Neural cell (in vitro differentiated cells): ENCODE measurements at regions not wholly inside any gene's neighbourhood (a gene's known extent, or its start where the extent isn't known, plus 50 kb on each side); places are given as distances from the start of the nearest gene placed in this dataset.

Experiments used
- EP300 ChIP-seq: fragments of 450-650 bp; conservative IDR thresholded peaks from 2 replicates; pipeline ENCODE4 v1.6.1; 2014; ENCODE audit warnings: antibody characterized with exemption, mild to moderate bottlenecking, moderate library complexity; ENCODE audit not compliant: poor library complexity, severe bottlenecking
- POLR2AphosphoS5 ChIP-seq: IDR thresholded peaks from 2 replicates; pipeline ENCODE4 v1.6.1; 2012
- TF ChIP-seq, protein P1 (sequence below): fragments of 450-650 bp; IDR thresholded peaks from 2 replicates; pipeline ENCODE4 v1.5.1; 2014; ENCODE audit warnings: antibody characterized with exemption, mild to moderate bottlenecking, moderate library complexity; ENCODE audit not compliant: poor library complexity, severe bottlenecking

DNA sequence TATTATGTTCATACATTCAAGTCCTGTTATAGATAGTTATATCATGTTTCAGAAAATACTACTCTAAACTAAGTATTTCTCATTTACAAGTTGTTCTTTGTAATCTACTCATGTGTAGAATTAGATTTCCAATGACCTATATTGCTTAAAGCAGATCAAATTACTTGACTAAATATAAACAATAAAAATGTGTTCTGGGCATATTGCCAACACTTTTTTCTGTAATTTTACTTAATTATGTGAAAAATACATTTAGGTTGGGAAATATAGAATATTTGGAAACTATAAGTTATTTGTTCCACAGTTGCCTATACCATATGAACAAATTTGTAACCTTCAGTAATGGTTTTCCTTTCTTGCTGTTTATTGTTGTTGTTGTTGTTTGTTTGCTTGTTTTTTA lies 275.2 kb upstream of the PCDH9 start:
- TF ChIP-seq, protein P1, sequence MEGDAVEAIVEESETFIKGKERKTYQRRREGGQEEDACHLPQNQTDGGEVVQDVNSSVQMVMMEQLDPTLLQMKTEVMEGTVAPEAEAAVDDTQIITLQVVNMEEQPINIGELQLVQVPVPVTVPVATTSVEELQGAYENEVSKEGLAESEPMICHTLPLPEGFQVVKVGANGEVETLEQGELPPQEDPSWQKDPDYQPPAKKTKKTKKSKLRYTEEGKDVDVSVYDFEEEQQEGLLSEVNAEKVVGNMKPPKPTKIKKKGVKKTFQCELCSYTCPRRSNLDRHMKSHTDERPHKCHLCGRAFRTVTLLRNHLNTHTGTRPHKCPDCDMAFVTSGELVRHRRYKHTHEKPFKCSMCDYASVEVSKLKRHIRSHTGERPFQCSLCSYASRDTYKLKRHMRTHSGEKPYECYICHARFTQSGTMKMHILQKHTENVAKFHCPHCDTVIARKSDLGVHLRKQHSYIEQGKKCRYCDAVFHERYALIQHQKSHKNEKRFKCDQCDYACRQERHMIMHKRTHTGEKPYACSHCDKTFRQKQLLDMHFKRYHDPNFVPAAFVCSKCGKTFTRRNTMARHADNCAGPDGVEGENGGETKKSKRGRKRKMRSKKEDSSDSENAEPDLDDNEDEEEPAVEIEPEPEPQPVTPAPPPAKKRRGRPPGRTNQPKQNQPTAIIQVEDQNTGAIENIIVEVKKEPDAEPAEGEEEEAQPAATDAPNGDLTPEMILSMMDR = no peak
- TF ChIP-seq POLR2AphosphoS5 = no peak
- no peak for TF ChIP-seq EP300
